ENCODE measurements at regions not wholly inside any gene's neighbourhood (a gene's known extent, or its start where the extent isn't known, plus 50 kb on each side); places are given as distances from the start of the nearest gene placed in this dataset.

DNA sequence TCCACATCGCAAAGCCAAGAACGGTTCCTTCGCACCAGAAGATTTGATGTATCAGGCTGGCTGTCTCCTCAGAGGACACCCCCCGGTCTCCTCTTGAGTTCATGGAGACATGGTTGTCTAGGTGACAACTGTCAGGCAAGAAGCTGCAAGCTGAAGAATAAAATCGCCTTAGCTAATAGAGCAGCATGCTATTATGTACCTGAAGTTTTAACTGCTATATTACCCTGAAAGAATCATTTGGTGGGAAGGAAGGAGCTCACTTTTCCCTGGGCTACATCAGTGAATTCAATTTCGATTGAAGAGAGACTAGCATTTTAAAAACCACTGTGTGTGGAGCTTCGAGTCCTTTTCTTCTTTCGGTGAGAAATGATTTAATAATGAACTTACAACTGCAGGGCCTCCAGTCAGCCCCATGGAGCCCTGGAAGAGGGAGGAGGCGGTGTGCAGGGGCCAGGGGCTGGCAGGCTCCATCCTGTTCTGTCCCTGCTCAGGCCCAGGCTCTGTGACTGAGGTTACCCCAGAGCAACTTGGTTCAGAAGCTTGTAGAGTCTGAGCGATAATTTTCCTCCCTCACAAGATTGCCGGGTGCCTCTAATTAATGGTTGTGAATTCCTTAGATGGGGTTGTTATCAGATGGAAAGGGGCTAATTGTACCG is 191.3 kb downstream of the MID1IP1 start:
- TF ChIP-seq, protein P1, sequence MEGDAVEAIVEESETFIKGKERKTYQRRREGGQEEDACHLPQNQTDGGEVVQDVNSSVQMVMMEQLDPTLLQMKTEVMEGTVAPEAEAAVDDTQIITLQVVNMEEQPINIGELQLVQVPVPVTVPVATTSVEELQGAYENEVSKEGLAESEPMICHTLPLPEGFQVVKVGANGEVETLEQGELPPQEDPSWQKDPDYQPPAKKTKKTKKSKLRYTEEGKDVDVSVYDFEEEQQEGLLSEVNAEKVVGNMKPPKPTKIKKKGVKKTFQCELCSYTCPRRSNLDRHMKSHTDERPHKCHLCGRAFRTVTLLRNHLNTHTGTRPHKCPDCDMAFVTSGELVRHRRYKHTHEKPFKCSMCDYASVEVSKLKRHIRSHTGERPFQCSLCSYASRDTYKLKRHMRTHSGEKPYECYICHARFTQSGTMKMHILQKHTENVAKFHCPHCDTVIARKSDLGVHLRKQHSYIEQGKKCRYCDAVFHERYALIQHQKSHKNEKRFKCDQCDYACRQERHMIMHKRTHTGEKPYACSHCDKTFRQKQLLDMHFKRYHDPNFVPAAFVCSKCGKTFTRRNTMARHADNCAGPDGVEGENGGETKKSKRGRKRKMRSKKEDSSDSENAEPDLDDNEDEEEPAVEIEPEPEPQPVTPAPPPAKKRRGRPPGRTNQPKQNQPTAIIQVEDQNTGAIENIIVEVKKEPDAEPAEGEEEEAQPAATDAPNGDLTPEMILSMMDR (conservative IDR thresholded peaks at IDR 0.05; ENCODE audit: low read depth, low read length) = no peak
- Histone ChIP-seq H4K20me1 (ENCODE audit: insufficient read depth) (no peaks in the 10 kb centered on the region), H2AFZ (ENCODE audit: low read depth) (no peak overlapping the region), H3K79me2 (ENCODE audit: insufficient read depth, low read depth) (no peaks in the 10 kb centered on the region), H3K4me3 (IDR thresholded peaks at IDR 0.05; ENCODE audit: insufficient read depth, low read depth, low read length) (no peak overlapping the region), H3K36me3 (ENCODE audit: insufficient read depth) (no peaks in the 10 kb centered on the region), H3K27me3 (ENCODE audit: insufficient read depth, low read depth) (no peaks in the 10 kb centered on the region), H3K27ac (no peak overlapping the region), H3K4me2 (no peak overlapping the region), H3K9ac (no peak overlapping the region), H3K4me1 (ENCODE audit: low read depth, poor library complexity, severe bottlenecking) (no peaks in the 10 kb centered on the region)

DNA sequence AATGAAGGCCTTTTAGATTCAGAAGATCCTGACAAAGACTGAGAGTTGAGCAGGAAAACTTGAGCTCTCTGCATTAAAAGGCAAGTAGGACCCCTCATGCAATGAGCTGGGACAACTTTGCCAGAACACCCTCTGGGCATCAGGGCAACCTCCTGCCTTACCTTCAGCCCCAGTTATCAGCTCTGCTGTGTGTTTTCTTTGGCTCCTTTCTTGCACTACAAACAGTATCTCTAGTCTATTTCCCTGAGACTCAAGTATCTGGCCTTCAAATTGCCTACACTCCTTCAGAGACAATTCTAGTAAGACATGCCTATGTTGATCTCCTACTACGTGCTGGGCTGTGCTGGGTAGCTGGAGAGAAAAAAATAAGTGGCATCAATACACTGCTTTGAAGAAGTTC is 192.2 kb downstream of the MID1IP1 start:
- Histone ChIP-seq H3K4me1 (ENCODE audit: low read depth, poor library complexity, severe bottlenecking) (no peaks in the 10 kb centered on the region), H3K79me2 (ENCODE audit: insufficient read depth, low read depth) (no peaks in the 10 kb centered on the region)
- TF ChIP-seq, protein P1 (conservative IDR thresholded peaks at IDR 0.05; ENCODE audit: low read depth, low read length) = no peak

DNA sequence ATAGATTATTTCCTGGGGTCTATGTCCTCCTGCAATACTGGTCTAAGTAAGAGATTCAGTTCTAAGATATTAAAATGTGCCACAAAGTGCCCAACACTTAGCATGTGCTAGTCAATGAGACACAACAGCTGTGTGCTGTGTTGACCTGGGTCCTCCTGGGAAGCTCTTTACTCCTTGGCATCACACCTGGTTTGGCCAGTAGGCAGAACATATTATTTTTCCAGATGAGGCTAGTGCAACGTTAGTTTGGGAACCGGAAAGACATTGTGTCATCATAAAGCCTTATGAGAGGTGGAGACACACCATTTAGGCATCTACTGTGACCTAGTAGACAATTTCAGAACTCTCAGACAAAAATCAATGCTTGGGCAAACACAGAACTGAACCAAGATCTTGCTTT is 197.8 kb downstream of the MID1IP1 start:
- Histone ChIP-seq H3K9ac (no peak overlapping the region), H3K4me2 (no peak overlapping the region), H3K36me3 (ENCODE audit: insufficient read depth) (no peaks in the 10 kb centered on the region), H3K4me1 (ENCODE audit: low read depth, poor library complexity, severe bottlenecking) (no peaks in the 10 kb centered on the region), H4K20me1 (ENCODE audit: insufficient read depth) (no peaks in the 10 kb centered on the region), H3K27me3 (ENCODE audit: insufficient read depth, low read depth) (no peaks in the 10 kb centered on the region), H3K79me2 (ENCODE audit: insufficient read depth, low read depth) (no peaks in the 10 kb centered on the region), H3K27ac (no peak overlapping the region), H2AFZ (ENCODE audit: low read depth) (no peak overlapping the region), H3K4me3 (IDR thresholded peaks at IDR 0.05; ENCODE audit: insufficient read depth, low read depth, low read length) (no peak overlapping the region)
- TF ChIP-seq, protein P1 (conservative IDR thresholded peaks at IDR 0.05; ENCODE audit: low read depth, low read length) = no peak

More for the DNA sequence above, 192.2 kb downstream of the MID1IP1 start:
- no peak overlapping the region for H2AFZ ChIP-seq (ENCODE audit: low read depth)
- H3K4me2 ChIP-seq = no peak overlapping the region
- H3K27me3 ChIP-seq (ENCODE audit: insufficient read depth, low read depth) = no peaks in the 10 kb centered on the region
- no peak overlapping the region for H3K27ac ChIP-seq
- no peak overlapping the region for H3K4me3 ChIP-seq (IDR thresholded peaks at IDR 0.05; ENCODE audit: insufficient read depth, low read depth, low read length)
- no peaks in the 10 kb centered on the region for H4K20me1 ChIP-seq (ENCODE audit: insufficient read depth)
- H3K36me3 ChIP-seq (ENCODE audit: insufficient read depth) = no peaks in the 10 kb centered on the region
- H3K9ac ChIP-seq = no peak overlapping the region

DNA sequence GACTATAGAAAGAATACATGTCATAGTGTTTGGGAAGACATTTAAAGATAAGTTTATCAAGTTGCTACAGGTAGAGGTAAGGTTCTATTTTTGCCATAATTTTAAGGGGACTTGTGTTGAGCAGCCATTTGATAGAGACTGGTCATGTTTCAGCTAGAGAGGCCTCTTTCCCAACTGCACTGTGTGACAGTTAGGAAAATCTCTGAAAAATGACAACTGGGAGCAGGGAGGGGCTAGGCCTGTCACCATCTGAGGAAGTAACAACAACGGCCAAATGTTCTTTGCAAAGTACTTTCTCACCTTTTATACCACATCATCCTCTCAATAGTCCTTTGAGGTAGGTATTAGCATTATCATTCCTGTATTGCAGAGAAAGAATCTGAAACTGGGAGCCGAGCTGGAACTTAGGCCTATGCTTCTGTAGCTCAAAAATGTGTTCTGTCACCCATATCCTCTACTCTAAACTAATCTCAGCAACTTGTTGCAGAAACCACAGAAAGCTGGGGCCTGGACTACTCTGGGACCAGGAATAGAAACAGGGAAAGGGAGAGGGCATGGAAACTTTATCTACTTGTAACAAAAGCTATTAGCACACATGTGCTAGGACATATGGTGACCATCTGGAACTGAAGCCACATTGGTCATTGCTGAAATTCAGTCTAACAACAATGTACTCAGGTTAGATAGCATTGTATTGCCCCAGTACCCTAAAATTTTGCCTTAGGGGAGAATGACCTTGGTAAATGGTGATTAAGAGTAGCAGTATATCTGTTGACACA is 198.9 kb downstream of the MID1IP1 start:
- no peak overlapping the region for H3K27ac ChIP-seq
- no peak overlapping the region for H3K4me2 ChIP-seq
- H3K4me3 ChIP-seq (IDR thresholded peaks at IDR 0.05; ENCODE audit: insufficient read depth, low read depth, low read length) = no peak overlapping the region
- H2AFZ ChIP-seq (ENCODE audit: low read depth) = no peak overlapping the region
- H3K79me2 ChIP-seq (ENCODE audit: insufficient read depth, low read depth) = no peaks in the 10 kb centered on the region
- no peaks in the 10 kb centered on the region for H3K27me3 ChIP-seq (ENCODE audit: insufficient read depth, low read depth)
- no peak overlapping the region for H3K9ac ChIP-seq
- no peaks in the 10 kb centered on the region for H3K4me1 ChIP-seq (ENCODE audit: low read depth, poor library complexity, severe bottlenecking)
- TF ChIP-seq, protein P1 (conservative IDR thresholded peaks at IDR 0.05; ENCODE audit: low read depth, low read length) = no peak
- no peaks in the 10 kb centered on the region for H3K36me3 ChIP-seq (ENCODE audit: insufficient read depth)
- no peaks in the 10 kb centered on the region for H4K20me1 ChIP-seq (ENCODE audit: insufficient read depth)
